NCI-H1436 treated with DMSO at 0.1 percent for 48 hours (cell line): ENCODE measurements at regions not wholly inside any gene's neighbourhood (a gene's known extent, or its start where the extent isn't known, plus 50 kb on each side); places are given as distances from the start of the nearest gene placed in this dataset.

Source experiments
- DNase-seq: peaks from one replicate; lab custom pipeline; 2025; lab: John Stamatoyannopoulos, UW

- DNase-seq = no peak
Measured at GRCh38 chr5:1706021-1706420, 93.6 kb downstream of the MRPL36 start.

- no peak for DNase-seq
Measured at GRCh38 chr5:1704676-1705075, 95.0 kb downstream of the MRPL36 start.

GRCh38 chr5:1704266-1704665, 95.4 kb downstream of the MRPL36 start:
- no peak for DNase-seq

GRCh38 chr5:1703352-1704050, 96.1 kb downstream of the MRPL36 start:
- no peak for DNase-seq

- no peak for DNase-seq
Measured at GRCh38 chr5:1702318-1702717, 97.3 kb downstream of the MRPL36 start.

GRCh38 chr5:1701884-1702283, 97.8 kb downstream of the MRPL36 start:
- no peak for DNase-seq

- DNase-seq = no peak
Measured at GRCh38 chr5:1701216-1701864, 98.3 kb downstream of the MRPL36 start.

GRCh38 chr5:1699394-1699793, 100.2 kb downstream of the MRPL36 start:
- DNase-seq = no peak

- DNase-seq = no peak
Measured at GRCh38 chr5:1698589-1699316, 100.9 kb downstream of the MRPL36 start.

- no peak for DNase-seq
Measured at GRCh38 chr5:1692381-1692780, 107.3 kb downstream of the MRPL36 start.

- DNase-seq = no peak
Measured at GRCh38 chr5:1687301-1687970, 112.2 kb downstream of the MRPL36 start.

GRCh38 chr5:1686016-1686802, 113.4 kb downstream of the MRPL36 start:
- no peak for DNase-seq

- no peak for DNase-seq
Measured at GRCh38 chr5:1685066-1685465, 114.6 kb downstream of the MRPL36 start.

GRCh38 chr5:1681955-1682354, 117.7 kb downstream of the MRPL36 start:
- DNase-seq = no peak

GRCh38 chr5:1673042-1673677, 126.5 kb downstream of the MRPL36 start:
- no peak for DNase-seq

- DNase-seq = no peak
Measured at GRCh38 chr5:1672396-1672795, 127.2 kb downstream of the MRPL36 start.

- no peak for DNase-seq
Measured at GRCh38 chr5:1671351-1671750, 128.3 kb downstream of the MRPL36 start.

GRCh38 chr5:1670351-1670750, 129.3 kb downstream of the MRPL36 start:
- DNase-seq = no peak

- no peak for DNase-seq
Measured at GRCh38 chr5:1669276-1670155, 130.1 kb downstream of the MRPL36 start.

- no peak for DNase-seq
Measured at GRCh38 chr5:1668141-1668721, 131.4 kb downstream of the MRPL36 start.
